DOHH2 (cell line): ENCODE measurements at regions not wholly inside any gene's neighbourhood (a gene's known extent, or its start where the extent isn't known, plus 50 kb on each side); places are given as distances from the start of the nearest gene placed in this dataset.

Experiments
- H3F3A ChIP-seq: fragments of 200-600 bp; sonication (generic), shearing (Covaris generic); 2 replicates; pipeline ENCODE4 v1.6.0; 2016; ENCODE audit warnings: antibody characterized with exemption, mild to moderate bottlenecking; ENCODE audit not compliant: control insufficient read depth, insufficient read depth
- H3K27ac ChIP-seq: fragments of 200-600 bp; sonication (generic); 2 replicates; pipeline ENCODE4 v1.5.1; 2014; ENCODE audit warnings: low read depth, mild to moderate bottlenecking, low read length, moderate library complexity
- H3K27me3 ChIP-seq: fragments of 200-600 bp; sonication (generic); 2 replicates; pipeline ENCODE4 v1.6.1; 2014; ENCODE audit warnings: mild to moderate bottlenecking, low read length, mixed read lengths; ENCODE audit not compliant: control insufficient read depth
- H3K36me3 ChIP-seq: fragments of 200-600 bp; sonication (generic); 2 replicates; pipeline ENCODE4 v1.6.1; 2014; ENCODE audit warnings: mild to moderate bottlenecking, low read length, moderate library complexity, mixed read lengths; ENCODE audit not compliant: control insufficient read depth
- H3K4me1 ChIP-seq: fragments of 200-600 bp; sonication (generic); 2 replicates; pipeline ENCODE4 v1.6.1; 2014; ENCODE audit warnings: mild to moderate bottlenecking, low read length, mixed read lengths; ENCODE audit not compliant: control insufficient read depth
- H3K4me2 ChIP-seq: fragments of 200-600 bp; sonication (generic); 2 replicates; pipeline ENCODE4 v1.6.0; 2014; ENCODE audit warnings: mild to moderate bottlenecking, low read length, moderate library complexity
- H3K4me3 ChIP-seq: fragments of 200-600 bp; sonication (generic); 2 replicates; pipeline ENCODE4 v1.5.1; 2014; ENCODE audit warnings: mild to moderate bottlenecking, low read length, mixed read lengths
- H3K79me2 ChIP-seq: fragments of 200-600 bp; sonication (generic); 2 replicates; pipeline ENCODE4 v1.6.1; 2014; ENCODE audit warnings: mild to moderate bottlenecking, low read length, mixed read lengths; ENCODE audit not compliant: control insufficient read depth
- H3K9me2 ChIP-seq: fragments of 200-600 bp; sonication (generic); replicated peaks from 2 replicates; pipeline ENCODE4 v1.6.1; 2014; ENCODE audit warnings: mild to moderate bottlenecking, low read length, mixed read lengths; ENCODE audit not compliant: control insufficient read depth
- H3K9me3 ChIP-seq: fragments of 200-600 bp; sonication (generic); 2 replicates; pipeline ENCODE4 v1.6.1; 2014; ENCODE audit warnings: antibody characterized with exemption, low read length, mixed read lengths; ENCODE audit not compliant: control insufficient read depth, insufficient read depth
- H4K20me1 ChIP-seq: fragments of 200-600 bp; sonication (generic); 2 replicates; pipeline ENCODE4 v1.6.0; 2014; ENCODE audit warnings: low read depth, mild to moderate bottlenecking, antibody characterized with exemption, low read length, moderate library complexity; ENCODE audit not compliant: control insufficient read depth, insufficient read depth
- EZH2phosphoT487 ChIP-seq: fragments of 200-600 bp; sonication (generic); IDR thresholded peaks from 2 replicates; pipeline ENCODE4 v1.6.1; 2017; ENCODE audit warnings: borderline replicate concordance, mild to moderate bottlenecking, antibody characterized with exemption, low read length, moderate library complexity, mixed read lengths
- TF ChIP-seq, protein P1 (sequence below): fragments of 200-600 bp; sonication (generic); IDR thresholded peaks from one replicate; pipeline ENCODE4 v1.5.1; 2014; ENCODE audit warnings: antibody characterized with exemption, mild to moderate bottlenecking, low read depth, low read length; ENCODE audit not compliant: poor library complexity, severe bottlenecking

DNA sequence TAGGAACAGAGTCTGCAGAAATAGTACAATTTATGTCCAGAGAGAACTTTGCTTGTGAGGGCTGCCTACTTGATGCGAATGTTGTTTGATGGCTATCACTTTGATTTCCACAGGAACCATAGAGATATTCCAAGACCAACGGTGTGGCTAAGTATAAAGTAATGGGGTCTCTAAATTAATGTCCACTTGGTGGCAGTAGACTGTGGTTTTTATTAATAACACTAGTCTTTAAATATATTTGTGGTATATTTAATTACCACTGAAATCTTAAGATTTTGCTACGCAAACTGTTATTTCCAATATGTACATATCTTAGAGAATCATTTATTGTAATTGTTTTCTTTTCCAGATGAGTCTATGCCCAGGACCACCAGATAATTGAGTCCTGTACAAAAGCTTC is 647.9 kb downstream of the PLA2G4A start:
- H3K4me3 ChIP-seq, result no peak overlapping the region

DNA sequence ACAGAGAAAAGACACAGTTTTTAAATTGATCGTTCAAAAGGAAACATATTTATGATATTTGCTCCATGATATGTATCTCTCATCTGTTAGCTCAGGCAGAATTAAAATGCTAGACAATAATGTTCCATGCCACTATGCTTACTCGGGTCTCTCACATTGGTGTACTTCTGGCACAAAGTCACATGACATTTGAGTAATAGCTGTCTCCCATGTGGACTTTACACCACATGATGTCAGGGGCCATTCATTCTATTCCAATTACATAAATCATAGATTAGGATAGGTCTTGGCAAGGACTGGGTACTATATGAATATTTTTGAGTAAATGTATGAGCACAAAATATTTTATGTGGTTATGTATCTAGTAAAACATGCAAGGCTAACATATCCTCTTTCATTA is 648.4 kb downstream of the PLA2G4A start:
- Histone ChIP-seq H3K27me3 (no peaks in the 10 kb centered on the region), H3K4me3 (no peak overlapping the region), H3K36me3 (no peaks in the 10 kb centered on the region), H3F3A (no peaks in the 10 kb centered on the region), H3K9me2 (no peaks in the 10 kb centered on the region), H3K79me2 (no peaks in the 10 kb centered on the region), H3K4me1 (no peaks in the 10 kb centered on the region), H3K4me2 (no peak overlapping the region), H4K20me1 (no peaks in the 10 kb centered on the region), H3K9me3 (no peaks in the 10 kb centered on the region), H3K27ac (no peak overlapping the region)
- TF ChIP-seq, protein P1, sequence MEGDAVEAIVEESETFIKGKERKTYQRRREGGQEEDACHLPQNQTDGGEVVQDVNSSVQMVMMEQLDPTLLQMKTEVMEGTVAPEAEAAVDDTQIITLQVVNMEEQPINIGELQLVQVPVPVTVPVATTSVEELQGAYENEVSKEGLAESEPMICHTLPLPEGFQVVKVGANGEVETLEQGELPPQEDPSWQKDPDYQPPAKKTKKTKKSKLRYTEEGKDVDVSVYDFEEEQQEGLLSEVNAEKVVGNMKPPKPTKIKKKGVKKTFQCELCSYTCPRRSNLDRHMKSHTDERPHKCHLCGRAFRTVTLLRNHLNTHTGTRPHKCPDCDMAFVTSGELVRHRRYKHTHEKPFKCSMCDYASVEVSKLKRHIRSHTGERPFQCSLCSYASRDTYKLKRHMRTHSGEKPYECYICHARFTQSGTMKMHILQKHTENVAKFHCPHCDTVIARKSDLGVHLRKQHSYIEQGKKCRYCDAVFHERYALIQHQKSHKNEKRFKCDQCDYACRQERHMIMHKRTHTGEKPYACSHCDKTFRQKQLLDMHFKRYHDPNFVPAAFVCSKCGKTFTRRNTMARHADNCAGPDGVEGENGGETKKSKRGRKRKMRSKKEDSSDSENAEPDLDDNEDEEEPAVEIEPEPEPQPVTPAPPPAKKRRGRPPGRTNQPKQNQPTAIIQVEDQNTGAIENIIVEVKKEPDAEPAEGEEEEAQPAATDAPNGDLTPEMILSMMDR, result no peak
- no peak for TF ChIP-seq EZH2phosphoT487

More for the DNA sequence above, 647.9 kb downstream of the PLA2G4A start:
- H4K20me1 ChIP-seq, result no peaks in the 10 kb centered on the region
- no peaks in the 10 kb centered on the region for H3K4me1 ChIP-seq
- H3K27ac ChIP-seq, result no peak overlapping the region
- H3F3A ChIP-seq, result no peaks in the 10 kb centered on the region
- H3K36me3 ChIP-seq, result no peaks in the 10 kb centered on the region
- H3K27me3 ChIP-seq, result no peaks in the 10 kb centered on the region
- no peak overlapping the region for H3K4me2 ChIP-seq
- no peaks in the 10 kb centered on the region for H3K79me2 ChIP-seq
- no peaks in the 10 kb centered on the region for H3K9me2 ChIP-seq
- H3K9me3 ChIP-seq, result no peaks in the 10 kb centered on the region
- TF ChIP-seq EZH2phosphoT487, result no peak
- TF ChIP-seq, protein P1, result peak; percentile 39

DNA sequence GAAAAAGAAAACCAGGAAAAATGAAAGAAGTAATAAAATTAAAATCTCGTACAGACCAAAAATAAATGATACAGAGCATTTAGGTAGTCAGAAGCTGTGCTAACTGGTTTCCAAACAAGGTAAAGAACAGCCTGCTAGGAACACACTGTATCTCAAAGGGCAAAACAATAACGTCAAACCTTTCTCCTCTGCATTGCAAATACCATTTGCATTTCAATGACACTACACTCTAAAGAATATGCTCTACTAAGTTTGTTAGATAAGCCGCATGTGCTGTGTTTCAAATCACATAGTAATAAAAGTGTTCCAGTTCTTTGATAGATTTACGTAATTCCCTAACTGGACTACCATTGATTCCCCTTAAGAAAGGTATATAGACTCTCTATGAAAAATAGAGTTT is 648.8 kb downstream of the PLA2G4A start:
- no peaks in the 10 kb centered on the region for H3K9me2 ChIP-seq
- no peak for TF ChIP-seq EZH2phosphoT487
- TF ChIP-seq, protein P1, result no peak

More for the DNA sequence above, 648.8 kb downstream of the PLA2G4A start:
- no peak overlapping the region for H3K27ac ChIP-seq
- no peaks in the 10 kb centered on the region for H4K20me1 ChIP-seq
- H3K27me3 ChIP-seq, result no peaks in the 10 kb centered on the region
- no peaks in the 10 kb centered on the region for H3K4me1 ChIP-seq
- H3K36me3 ChIP-seq, result no peaks in the 10 kb centered on the region
- H3K4me3 ChIP-seq, result no peak overlapping the region
- no peaks in the 10 kb centered on the region for H3K9me3 ChIP-seq
- no peaks in the 10 kb centered on the region for H3K79me2 ChIP-seq
- no peak overlapping the region for H3K4me2 ChIP-seq
- no peaks in the 10 kb centered on the region for H3F3A ChIP-seq
